GM12878 (cell line): ENCODE measurements at regions not wholly inside any gene's neighbourhood (a gene's known extent, or its start where the extent isn't known, plus 50 kb on each side); places are given as distances from the start of the nearest gene placed in this dataset.

Experiments used
- ATAC-seq: fragments of 200-7000 bp; cut with Tn5 transposase; 3 replicates; pipeline ENCODE4 v1.9.1; 2020; ENCODE audit warnings: mild to moderate bottlenecking, moderate library complexity
- BruUV-seq: library from RNA; stranded (reverse); fragments of 400-500 nt; replicated peaks from 2 replicates; lab custom pipeline; 2021; lab: Mats Ljungman, UMichigan
- CTCF ChIA-PET: fragments of 300-600 bp; sonication (Branson Sonifier 250); formaldehyde crosslinking; extraction: SDS; loops from one replicate; lab custom pipeline; 2021; ENCODE audit warnings: inconsistent platforms; lab: Yijun Ruan, JAX
- POLR2A ChIA-PET: fragments of 350-600 bp; formaldehyde crosslinking; extraction: SDS; loops from one replicate; lab custom pipeline; 2021; ENCODE audit warnings: inconsistent platforms; lab: Charles Lee
- RAD21 ChIA-PET: fragments of 300-600 bp; sonication (Branson Sonifier 250); formaldehyde crosslinking; loops from one replicate; lab custom pipeline; 2023; ENCODE audit warnings: antibody characterized with exemption; ENCODE audit not compliant: unreplicated experiment; lab: Charles Lee
- SMC1A ChIA-PET: fragments of 300-600 bp; sonication (Branson Sonifier 250); formaldehyde crosslinking; loops from one replicate; lab custom pipeline; 2023; ENCODE audit not compliant: unreplicated experiment, uncharacterized antibody; lab: Charles Lee
- DNase-seq: peaks from one replicate; pipeline ENCODE4 v3.0.0-alpha.2; 2011; ENCODE audit warnings: low read depth, low spot score
- FAIRE-seq: peaks from 3 replicates; lab custom pipeline; 2011; peaks lifted over from hg19 to GRCh38; lab: Jason Lieb, UNC
- H2AFZ ChIP-seq: 2 replicates; pipeline ENCODE4 v1.6.0; 2011; ENCODE audit warnings: low read depth, low read length, control low read depth; ENCODE audit not compliant: control insufficient read depth
- H3K27ac ChIP-seq: 2 replicates; pipeline ENCODE4 v1.5.1; 2011; ENCODE audit warnings: control low read depth; ENCODE audit not compliant: control insufficient read depth, insufficient read depth
- H3K27me3 ChIP-seq, 2 experiments: replicated peaks in 1 of 2; 2 replicates each; pipeline versions ENCODE4 v1.6.0 to v1.6.1; 2011; ENCODE audit warnings: low read length in 1 of 2; ENCODE audit not compliant: control insufficient read depth in 2 of 2, insufficient read depth in 2 of 2
- H3K36me3 ChIP-seq, 2 experiments: 2 replicates each; pipeline ENCODE4 v1.5.1; 2011; ENCODE audit warnings: low read length in 1 of 2; ENCODE audit not compliant: control insufficient read depth in 2 of 2, insufficient read depth in 2 of 2
- H3K4me1 ChIP-seq: 2 replicates; pipeline ENCODE4 v1.6.1; 2011; ENCODE audit warnings: mild to moderate bottlenecking, low read length, moderate library complexity, mixed read lengths; ENCODE audit not compliant: control insufficient read depth, insufficient read depth
- H3K4me2 ChIP-seq: 2 replicates; pipeline ENCODE4 v1.6.0; 2011; ENCODE audit warnings: control low read depth; ENCODE audit not compliant: control insufficient read depth, insufficient read depth
- H3K4me3 ChIP-seq: fragments of 200-600 bp; sonication (generic); 2 replicates; pipeline ENCODE4 v1.5.1; 2016
- H3K79me2 ChIP-seq: 2 replicates; pipeline ENCODE4 v1.6.0; 2011; ENCODE audit warnings: low read length; ENCODE audit not compliant: control insufficient read depth, insufficient read depth
- H3K9ac ChIP-seq: 2 replicates; pipeline ENCODE4 v1.8.0; 2011; ENCODE audit warnings: low read length, control low read depth, mixed read lengths; ENCODE audit not compliant: control insufficient read depth, insufficient read depth
- H3K9me3 ChIP-seq: replicated peaks from 3 replicates; pipeline ENCODE4 v1.5.1; 2011; ENCODE audit warnings: mild to moderate bottlenecking, low read length; ENCODE audit not compliant: control insufficient read depth, insufficient read depth
- H4K20me1 ChIP-seq: 2 replicates; pipeline ENCODE4 v1.6.0; 2011; ENCODE audit not compliant: control insufficient read depth, insufficient read depth
- ASH2L ChIP-seq: fragments of 300-600, 200-600 bp; sonication (generic); IDR thresholded peaks from 2 replicates; pipeline ENCODE4 v1.6.1; 2017; ENCODE audit warnings: low read depth, mild to moderate bottlenecking, borderline replicate concordance
- BACH1 ChIP-seq: fragments of 450-650 bp; IDR thresholded peaks from 2 replicates; pipeline ENCODE4 v1.6.1; 2017; ENCODE audit warnings: mild to moderate bottlenecking, borderline replicate concordance
- CBFB ChIP-seq: IDR thresholded peaks from 2 replicates; pipeline ENCODE4 v1.6.1; 2016; ENCODE audit warnings: antibody characterized with exemption, low read depth
- CHD2 ChIP-seq: IDR thresholded peaks from 2 replicates; pipeline ENCODE4 v1.6.1; 2011; ENCODE audit warnings: low read depth, low read length, improper control_type of control experiment, borderline replicate concordance
- HDGF ChIP-seq: fragments of 450-650 bp; IDR thresholded peaks from 2 replicates; pipeline ENCODE4 v1.6.1; 2016; ENCODE audit warnings: antibody characterized with exemption
- LARP7 ChIP-seq: fragments of 450-650 bp; IDR thresholded peaks from 2 replicates; pipeline ENCODE4 v1.6.1; 2017; ENCODE audit warnings: mild to moderate bottlenecking
- MTA3 ChIP-seq: IDR thresholded peaks from 2 replicates; pipeline ENCODE4 v1.6.1; 2012; ENCODE audit warnings: low read length, inconsistent platforms, borderline replicate concordance
- MXI1 ChIP-seq: fragments of 150-350 bp; IDR thresholded peaks from 2 replicates; pipeline ENCODE4 v1.6.1; 2011; ENCODE audit warnings: low read depth, mild to moderate bottlenecking, inconsistent platforms, low read length, improper control_type of control experiment
- NR2C1 ChIP-seq: fragments of 450-650 bp; IDR thresholded peaks from 2 replicates; pipeline ENCODE4 v1.6.1; 2017; ENCODE audit warnings: antibody characterized with exemption, mild to moderate bottlenecking, moderate library complexity
- POLR2AphosphoS5 ChIP-seq: IDR thresholded peaks from 2 replicates; pipeline ENCODE4 v1.6.1; 2011; ENCODE audit warnings: mild to moderate bottlenecking, low read length, inconsistent platforms
- ZBED1 ChIP-seq: IDR thresholded peaks from 2 replicates; pipeline ENCODE4 v1.6.1; 2016; ENCODE audit warnings: borderline replicate concordance
- ZNF274 ChIP-seq: IDR thresholded peaks from one replicate; pipeline ENCODE4 v1.8.0; 2011; ENCODE audit not compliant: insufficient read length, insufficient read depth
- WGBS: methylation state at CpG from one replicate; pipeline ENCODE4 v1.1.6; 2016; ENCODE audit warnings: low lambda C conversion rate; ENCODE audit not compliant: insufficient replicate concordance, insufficient coverage; ENCODE audit errors: missing lambda C conversion rate; 5-methylcytosine and 5-hydroxymethylcytosine counted together
- in situ Hi-C: fragments of 300-500 bp; cut with MboI; formaldehyde crosslinking; loops from 9 replicates; pipeline ENCODE4 v1.14.3; 2018; ENCODE audit warnings: mixed read lengths
- intact Hi-C: fragments of 100-400 bp; cut with micrococcal nuclease; formaldehyde crosslinking; loops from one replicate; pipeline ENCODE4 v1.14.2; 2022; ENCODE audit not compliant: unreplicated experiment
- TF ChIP-seq, protein P1 (sequence below): fragments of 450-650 bp; IDR thresholded peaks from 2 replicates; pipeline ENCODE4 v1.6.1; 2018; ENCODE audit warnings: borderline replicate concordance, mild to moderate bottlenecking; ENCODE audit not compliant: partially characterized antibody
- TF ChIP-seq, protein P2 (sequence below): fragments of 450-650 bp; formaldehyde crosslinking; IDR thresholded peaks from 2 replicates; pipeline ENCODE4 v1.5.0; 2022; ENCODE audit warnings: mild to moderate bottlenecking, missing genetic modification characterization

DNA sequence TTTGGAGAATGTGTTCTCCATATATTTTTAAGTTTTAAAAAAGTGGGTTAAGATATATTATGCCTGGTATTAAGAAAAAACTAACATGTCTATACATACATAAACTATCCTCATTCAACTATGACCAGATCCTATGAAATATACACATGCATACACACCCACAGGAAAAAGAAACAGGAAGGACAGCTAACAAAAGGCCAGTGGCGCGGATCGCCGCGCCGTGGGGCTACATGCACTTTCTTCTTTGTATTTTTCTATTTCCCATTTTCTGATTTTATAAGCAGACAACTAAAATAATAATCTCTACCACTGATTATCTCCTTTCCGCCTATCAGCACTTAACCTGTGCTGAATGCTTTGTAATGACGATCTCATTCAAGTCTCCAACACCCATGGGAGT, 160.1 kb downstream of the OR4M2 start:
- DNase-seq, result no peak
- Histone ChIP-seq H3K36me3 (no peaks in the 10 kb centered on the region), H3K79me2 (no peaks in the 10 kb centered on the region), H3K27ac (no peak overlapping the region), H3K27me3 (no peaks in the 10 kb centered on the region), H3K4me3 (no peak overlapping the region), H3K4me2 (no peak overlapping the region), H2AFZ (no peak overlapping the region), H3K4me1 (no peaks in the 10 kb centered on the region), H3K9me3 (no peaks in the 10 kb centered on the region), H3K9ac (no peak overlapping the region), H4K20me1 (no peaks in the 10 kb centered on the region)
- POLR2A ChIA-PET, result no interaction called here
- RAD21 ChIA-PET, result no interaction called here
- in situ Hi-C loops (no loop called here), intact Hi-C loops (no loop called here)
- BruUV-seq, result no TSS peak
- no peak for FAIRE-seq
- CTCF ChIA-PET, result interaction anchor here (0.7 kb wide), 1 partner anchor 9 kb away, joined by 3 read pairs; no protein-coding TSS in a partner anchor
- SMC1A ChIA-PET, result no interaction called here
- no peak for ATAC-seq
- TF ChIP-seq ASH2L (no peak), NR2C1 (no peak), ZNF274 (no peak), POLR2AphosphoS5 (no peak)
- TF ChIP-seq, protein P1, sequence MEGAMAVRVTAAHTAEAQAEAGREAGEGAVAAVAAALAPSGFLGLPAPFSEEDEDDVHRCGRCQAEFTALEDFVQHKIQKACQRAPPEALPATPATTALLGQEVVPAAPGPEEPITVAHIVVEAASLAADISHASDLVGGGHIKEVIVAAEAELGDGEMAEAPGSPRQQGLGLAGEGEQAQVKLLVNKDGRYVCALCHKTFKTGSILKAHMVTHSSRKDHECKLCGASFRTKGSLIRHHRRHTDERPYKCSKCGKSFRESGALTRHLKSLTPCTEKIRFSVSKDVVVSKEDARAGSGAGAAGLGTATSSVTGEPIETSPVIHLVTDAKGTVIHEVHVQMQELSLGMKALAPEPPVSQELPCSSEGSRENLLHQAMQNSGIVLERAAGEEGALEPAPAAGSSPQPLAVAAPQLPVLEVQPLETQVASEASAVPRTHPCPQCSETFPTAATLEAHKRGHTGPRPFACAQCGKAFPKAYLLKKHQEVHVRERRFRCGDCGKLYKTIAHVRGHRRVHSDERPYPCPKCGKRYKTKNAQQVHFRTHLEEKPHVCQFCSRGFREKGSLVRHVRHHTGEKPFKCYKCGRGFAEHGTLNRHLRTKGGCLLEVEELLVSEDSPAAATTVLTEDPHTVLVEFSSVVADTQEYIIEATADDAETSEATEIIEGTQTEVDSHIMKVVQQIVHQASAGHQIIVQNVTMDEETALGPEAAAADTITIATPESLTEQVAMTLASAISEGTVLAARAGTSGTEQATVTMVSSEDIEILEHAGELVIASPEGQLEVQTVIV, result no peak
- WGBS, result 91% methylated on average over 8 of the region's 8 CpGs

DNA sequence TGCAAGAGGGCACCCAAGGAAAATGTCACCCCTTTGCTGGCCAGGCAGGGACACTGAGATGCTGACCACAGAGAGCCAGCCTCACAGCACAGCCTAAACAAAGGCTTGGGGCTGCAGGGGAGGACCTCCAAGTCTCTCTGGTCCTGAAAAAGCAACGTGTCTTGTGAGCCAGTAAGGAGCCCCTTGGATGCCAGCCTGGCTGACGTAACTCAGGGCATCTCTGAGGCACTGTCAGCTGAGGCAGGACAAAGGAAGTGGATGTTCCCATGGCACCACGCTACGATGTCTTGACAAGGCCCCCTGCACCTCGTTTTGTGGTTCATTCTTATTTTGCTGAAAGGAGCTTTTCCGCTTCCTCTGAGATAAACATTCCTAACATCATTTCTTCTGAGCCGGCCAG, 160.7 kb downstream of the OR4M2 start:
- no TSS peak for BruUV-seq
- no peak for TF ChIP-seq CHD2
- no peak for TF ChIP-seq HDGF
- TF ChIP-seq ZBED1, result no peak
- TF ChIP-seq, protein P2, sequence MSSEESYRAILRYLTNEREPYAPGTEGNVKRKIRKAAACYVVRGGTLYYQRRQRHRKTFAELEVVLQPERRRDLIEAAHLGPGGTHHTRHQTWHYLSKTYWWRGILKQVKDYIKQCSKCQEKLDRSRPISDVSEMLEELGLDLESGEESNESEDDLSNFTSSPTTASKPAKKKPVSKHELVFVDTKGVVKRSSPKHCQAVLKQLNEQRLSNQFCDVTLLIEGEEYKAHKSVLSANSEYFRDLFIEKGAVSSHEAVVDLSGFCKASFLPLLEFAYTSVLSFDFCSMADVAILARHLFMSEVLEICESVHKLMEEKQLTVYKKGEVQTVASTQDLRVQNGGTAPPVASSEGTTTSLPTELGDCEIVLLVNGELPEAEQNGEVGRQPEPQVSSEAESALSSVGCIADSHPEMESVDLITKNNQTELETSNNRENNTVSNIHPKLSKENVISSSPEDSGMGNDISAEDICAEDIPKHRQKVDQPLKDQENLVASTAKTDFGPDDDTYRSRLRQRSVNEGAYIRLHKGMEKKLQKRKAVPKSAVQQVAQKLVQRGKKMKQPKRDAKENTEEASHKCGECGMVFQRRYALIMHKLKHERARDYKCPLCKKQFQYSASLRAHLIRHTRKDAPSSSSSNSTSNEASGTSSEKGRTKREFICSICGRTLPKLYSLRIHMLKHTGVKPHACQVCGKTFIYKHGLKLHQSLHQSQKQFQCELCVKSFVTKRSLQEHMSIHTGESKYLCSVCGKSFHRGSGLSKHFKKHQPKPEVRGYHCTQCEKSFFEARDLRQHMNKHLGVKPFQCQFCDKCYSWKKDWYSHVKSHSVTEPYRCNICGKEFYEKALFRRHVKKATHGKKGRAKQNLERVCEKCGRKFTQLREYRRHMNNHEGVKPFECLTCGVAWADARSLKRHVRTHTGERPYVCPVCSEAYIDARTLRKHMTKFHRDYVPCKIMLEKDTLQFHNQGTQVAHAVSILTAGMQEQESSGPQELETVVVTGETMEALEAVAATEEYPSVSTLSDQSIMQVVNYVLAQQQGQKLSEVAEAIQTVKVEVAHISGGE (CRISPR knock-in tag), result no peak
- no peak for TF ChIP-seq ASH2L
- TF ChIP-seq MXI1, result no peak
- TF ChIP-seq MTA3, result no peak
- TF ChIP-seq CBFB, result no peak
- TF ChIP-seq BACH1, result no peak
- TF ChIP-seq LARP7, result no peak

More for the DNA sequence above, 160.7 kb downstream of the OR4M2 start:
- no peak overlapping the region for H3K27ac ChIP-seq
- FAIRE-seq, result no peak
- CTCF ChIA-PET, result no interaction called here
- H3K4me1 ChIP-seq, result no peaks in the 10 kb centered on the region
- H3K9ac ChIP-seq, result no peak overlapping the region
- WGBS, result 29% methylated on average over 7 of the region's 7 CpGs
- RAD21 ChIA-PET, result no interaction called here
- no peaks in the 10 kb centered on the region for H3K79me2 ChIP-seq
- H2AFZ ChIP-seq, result no peak overlapping the region
- in situ Hi-C loops, result no loop called here
- ATAC-seq, result no peak
- no peak overlapping the region for H3K4me3 ChIP-seq
- intact Hi-C loops, result no loop called here
- H4K20me1 ChIP-seq, result no peaks in the 10 kb centered on the region
- SMC1A ChIA-PET, result no interaction called here
- no peaks in the 10 kb centered on the region for H3K27me3 ChIP-seq
- H3K9me3 ChIP-seq, result no peaks in the 10 kb centered on the region
- POLR2A ChIA-PET, result no interaction called here
- no peak overlapping the region for H3K4me2 ChIP-seq
- no peak for DNase-seq
- no peaks in the 10 kb centered on the region for H3K36me3 ChIP-seq
